Dermis microvascular lymphatic vessel endothelial cell (primary cell): ENCODE measurements at regions not wholly inside any gene's neighbourhood (a gene's known extent, or its start where the extent isn't known, plus 50 kb on each side); places are given as distances from the start of the nearest gene placed in this dataset.
A peak's percentile ranks its signal among the peaks of the same experiment; 100 is the strongest.
"Not testable (repeated sequence)": the region's sequence is repeated elsewhere in the genome, so short reads cannot be mapped to it uniquely, and the experiment has no call there.

Experiments used
- DNase-seq, 2 donors: peaks; one replicate each; pipeline versions ENCODE4 v3.0.0 to v3.0.0-alpha.2; 2010; ENCODE audit warnings: low read depth in 2 of 2

- no peak for DNase-seq
Measured at GRCh38 chr5:39711821-39712220, 287.0 kb upstream of the DAB2 start.

- no peak for DNase-seq
Measured at GRCh38 chr5:39709032-39709431, 284.3 kb upstream of the DAB2 start.

GRCh38 chr5:39702928-39703327, 278.1 kb upstream of the DAB2 start:
- DNase-seq = no peak

GRCh38 chr5:39700523-39700922, 275.7 kb upstream of the DAB2 start:
- DNase-seq = no peak

- DNase-seq = no peak
Measured at GRCh38 chr5:39698838-39699560, 274.2 kb upstream of the DAB2 start.

- no peak for DNase-seq
Measured at GRCh38 chr5:39697881-39698280, 273.1 kb upstream of the DAB2 start.

GRCh38 chr5:39696672-39697398, 272.1 kb upstream of the DAB2 start:
- no peak for DNase-seq

GRCh38 chr5:39691993-39692392, 267.2 kb upstream of the DAB2 start:
- peak in 1 of 2 donors; percentile 14 for DNase-seq

GRCh38 chr5:39691136-39691535, 266.4 kb upstream of the DAB2 start:
- no peak for DNase-seq

GRCh38 chr5:39689919-39690318, 265.1 kb upstream of the DAB2 start:
- DNase-seq = no peak

- not testable (repeated sequence) for DNase-seq
Measured at GRCh38 chr5:39687924-39688323, 263.1 kb upstream of the DAB2 start.

- no peak for DNase-seq
Measured at GRCh38 chr5:39680213-39680612, 255.4 kb upstream of the DAB2 start.

GRCh38 chr5:39678534-39678933, 253.8 kb upstream of the DAB2 start:
- no peak for DNase-seq

GRCh38 chr5:39675676-39676075, 250.9 kb upstream of the DAB2 start:
- peak in 1 of 2 donors; percentile 14 for DNase-seq

- DNase-seq = no peak
Measured at GRCh38 chr5:39674209-39675082, 249.7 kb upstream of the DAB2 start.

- DNase-seq = no peak
Measured at GRCh38 chr5:39671561-39671961, 246.8 kb upstream of the DAB2 start.

- DNase-seq = no peak
Measured at GRCh38 chr5:39670955-39671354, 246.2 kb upstream of the DAB2 start.

GRCh38 chr5:39670391-39670790, 245.6 kb upstream of the DAB2 start:
- no peak for DNase-seq

GRCh38 chr5:39668980-39669379, 244.2 kb upstream of the DAB2 start:
- no peak for DNase-seq

GRCh38 chr5:39665328-39665727, 240.5 kb upstream of the DAB2 start:
- DNase-seq = no peak

- DNase-seq = no peak
Measured at GRCh38 chr5:39662945-39663344, 238.2 kb upstream of the DAB2 start.
